ENCODE measurements at regions not wholly inside any gene's neighbourhood (a gene's known extent, or its start where the extent isn't known, plus 50 kb on each side); places are given as distances from the start of the nearest gene placed in this dataset.
"Not testable (repeated sequence)": the region's sequence is repeated elsewhere in the genome, so short reads cannot be mapped to it uniquely, and the experiment has no call there.

GRCh38 chr2:8558096-8558495, 123.8 kb upstream of the ID2 start:
- Histone ChIP-seq H4K8ac (ENCODE audit: low read depth, low read length) (no peak overlapping the region), H2BK15ac (ENCODE audit: low read length) (no peak overlapping the region), H2BK5ac (ENCODE audit: low read length) (no peak overlapping the region), H3K4me3 (ENCODE audit: low read length in 2 of 2) (no peak overlapping the region), H3K23ac (ENCODE audit: low read depth, low read length, poor library complexity) (no peak overlapping the region), H2BK120ac (ENCODE audit: low read depth, low read length) (no peak overlapping the region), H3K27ac (replicated peaks; ENCODE audit: low read length) (no peak overlapping the region), H3K36me3 (replicated peaks in 1 of 2; ENCODE audit: control insufficient read depth in 2 of 2, insufficient read depth in 2 of 2, low read length in 2 of 2) (no peaks in the 10 kb centered on the region), H3K4ac (ENCODE audit: low read length) (no peak overlapping the region), H3K9me3 (replicated peaks in 1 of 2; ENCODE audit: control insufficient read depth in 2 of 2, insufficient read depth in 1 of 2, low read depth in 1 of 2, low read length in 2 of 2) (peaks cover 6% of the 10 kb centered on the region in 2 donors), H3K27me3 (ENCODE audit: control insufficient read depth in 3 of 3, insufficient read depth in 3 of 3, low read depth in 1 of 3, low read length in 3 of 3) (peaks cover 0 to 2% (median 0%) of the 10 kb centered on the region in 3 experiments), H3K18ac (ENCODE audit: low read length) (no peak overlapping the region), H2AK5ac (ENCODE audit: low read depth, low read length) (no peak overlapping the region), H2BK12ac (ENCODE audit: low read length) (no peak overlapping the region), H4K91ac (ENCODE audit: low read depth, low read length, poor library complexity) (no peak overlapping the region), H3K79me1 (ENCODE audit: low read depth, low read length) (no peaks in the 10 kb centered on the region), H3K9ac (ENCODE audit: low read depth, low read length, poor library complexity) (no peak overlapping the region), H2AFZ (ENCODE audit: low read length) (no peak overlapping the region), H3K14ac (ENCODE audit: low read length) (no peak overlapping the region), H3K4me1 (ENCODE audit: control insufficient read depth in 2 of 2, insufficient read depth in 1 of 2, low read depth in 1 of 2, low read length in 2 of 2) (no peaks in the 10 kb centered on the region), H3K4me2 (ENCODE audit: insufficient read depth, low read length, poor library complexity, severe bottlenecking) (no peak overlapping the region)
- no peak for DNase-seq (ENCODE audit: low spot score)
- no CpG with 5 or more reads among the region's 3 CpGs for WGBS, 2 donors (ENCODE audit: extremely low coverage in 2 of 2, insufficient read length in 2 of 2, insufficient replicate concordance in 1 of 2)

GRCh38 chr2:8558956-8559355, 122.9 kb upstream of the ID2 start:
- Histone ChIP-seq H3K14ac (ENCODE audit: low read length) (no peak overlapping the region), H3K4ac (ENCODE audit: low read length) (no peak overlapping the region), H2BK15ac (ENCODE audit: low read length) (no peak overlapping the region), H3K79me1 (ENCODE audit: low read depth, low read length) (no peaks in the 10 kb centered on the region), H2AK5ac (ENCODE audit: low read depth, low read length) (no peak overlapping the region), H3K9ac (ENCODE audit: low read depth, low read length, poor library complexity) (no peak overlapping the region), H3K4me1 (ENCODE audit: control insufficient read depth in 2 of 2, insufficient read depth in 1 of 2, low read depth in 1 of 2, low read length in 2 of 2) (no peaks in the 10 kb centered on the region), H3K23ac (ENCODE audit: low read depth, low read length, poor library complexity) (no peak overlapping the region), H3K4me2 (ENCODE audit: insufficient read depth, low read length, poor library complexity, severe bottlenecking) (no peak overlapping the region), H2BK12ac (ENCODE audit: low read length) (no peak overlapping the region), H4K91ac (ENCODE audit: low read depth, low read length, poor library complexity) (no peak overlapping the region), H3K9me3 (replicated peaks in 1 of 2; ENCODE audit: control insufficient read depth in 2 of 2, insufficient read depth in 1 of 2, low read depth in 1 of 2, low read length in 2 of 2) (peaks cover 6% of the 10 kb centered on the region in 2 donors), H3K27me3 (ENCODE audit: control insufficient read depth in 3 of 3, insufficient read depth in 3 of 3, low read depth in 1 of 3, low read length in 3 of 3) (peaks cover 0 to 2% (median 0%) of the 10 kb centered on the region in 3 experiments), H3K18ac (ENCODE audit: low read length) (no peak overlapping the region), H3K36me3 (replicated peaks in 1 of 2; ENCODE audit: control insufficient read depth in 2 of 2, insufficient read depth in 2 of 2, low read length in 2 of 2) (no peaks in the 10 kb centered on the region), H2BK120ac (ENCODE audit: low read depth, low read length) (no peak overlapping the region), H3K4me3 (ENCODE audit: low read length in 2 of 2) (no peak overlapping the region), H4K8ac (ENCODE audit: low read depth, low read length) (no peak overlapping the region), H3K27ac (replicated peaks; ENCODE audit: low read length) (no peak overlapping the region), H2AFZ (ENCODE audit: low read length) (no peak overlapping the region), H2BK5ac (ENCODE audit: low read length) (no peak overlapping the region)
- no peak for DNase-seq (ENCODE audit: low spot score)
- no CpG with 5 or more reads among the region's 2 CpGs for WGBS, 2 donors (ENCODE audit: extremely low coverage in 2 of 2, insufficient read length in 2 of 2, insufficient replicate concordance in 1 of 2)

GRCh38 chr2:8559805-8560204, 122.1 kb upstream of the ID2 start:
- Histone ChIP-seq H3K9ac (ENCODE audit: low read depth, low read length, poor library complexity) (no peak overlapping the region), H4K91ac (ENCODE audit: low read depth, low read length, poor library complexity) (no peak overlapping the region), H2BK15ac (ENCODE audit: low read length) (no peak overlapping the region), H3K23ac (ENCODE audit: low read depth, low read length, poor library complexity) (no peak overlapping the region), H3K36me3 (replicated peaks in 1 of 2; ENCODE audit: control insufficient read depth in 2 of 2, insufficient read depth in 2 of 2, low read length in 2 of 2) (no peaks in the 10 kb centered on the region), H3K14ac (ENCODE audit: low read length) (no peak overlapping the region), H2BK12ac (ENCODE audit: low read length) (no peak overlapping the region), H3K4me1 (ENCODE audit: control insufficient read depth in 2 of 2, insufficient read depth in 1 of 2, low read depth in 1 of 2, low read length in 2 of 2) (no peaks in the 10 kb centered on the region), H2BK120ac (ENCODE audit: low read depth, low read length) (no peak overlapping the region), H3K79me1 (ENCODE audit: low read depth, low read length) (no peaks in the 10 kb centered on the region), H4K8ac (ENCODE audit: low read depth, low read length) (no peak overlapping the region), H2AFZ (ENCODE audit: low read length) (no peak overlapping the region), H2BK5ac (ENCODE audit: low read length) (no peak overlapping the region), H3K4ac (ENCODE audit: low read length) (no peak overlapping the region), H3K9me3 (replicated peaks in 1 of 2; ENCODE audit: control insufficient read depth in 2 of 2, insufficient read depth in 1 of 2, low read depth in 1 of 2, low read length in 2 of 2) (peaks cover 6% of the 10 kb centered on the region in 2 donors), H3K27me3 (ENCODE audit: control insufficient read depth in 3 of 3, insufficient read depth in 3 of 3, low read depth in 1 of 3, low read length in 3 of 3) (peaks cover 0 to 2% (median 0%) of the 10 kb centered on the region in 3 experiments), H3K4me2 (ENCODE audit: insufficient read depth, low read length, poor library complexity, severe bottlenecking) (no peak overlapping the region), H3K27ac (replicated peaks; ENCODE audit: low read length) (no peak overlapping the region), H3K18ac (ENCODE audit: low read length) (no peak overlapping the region), H3K4me3 (ENCODE audit: low read length in 2 of 2) (no peak overlapping the region), H2AK5ac (ENCODE audit: low read depth, low read length) (no peak overlapping the region)
- no peak for DNase-seq (ENCODE audit: low spot score)
- no CpG with 5 or more reads among the region's 1 CpG for WGBS, 2 donors (ENCODE audit: extremely low coverage in 2 of 2, insufficient read length in 2 of 2, insufficient replicate concordance in 1 of 2)

- H2AK5ac ChIP-seq (ENCODE audit: low read depth, low read length); H3K14ac ChIP-seq (ENCODE audit: low read length); H4K8ac ChIP-seq (ENCODE audit: low read depth, low read length); H4K91ac ChIP-seq (ENCODE audit: low read depth, low read length, poor library complexity); H3K4me3 ChIP-seq (ENCODE audit: low read length in 2 of 2); H3K18ac ChIP-seq (ENCODE audit: low read length); H2BK120ac ChIP-seq (ENCODE audit: low read depth, low read length); DNase-seq (ENCODE audit: low spot score); H2BK5ac ChIP-seq (ENCODE audit: low read length); H3K27ac ChIP-seq (replicated peaks; ENCODE audit: low read length); H3K4me1 ChIP-seq (ENCODE audit: control insufficient read depth in 2 of 2, insufficient read depth in 1 of 2, low read depth in 1 of 2, low read length in 2 of 2); H3K36me3 ChIP-seq (replicated peaks in 1 of 2; ENCODE audit: control insufficient read depth in 2 of 2, insufficient read depth in 2 of 2, low read length in 2 of 2); H3K23ac ChIP-seq (ENCODE audit: low read depth, low read length, poor library complexity); H3K27me3 ChIP-seq (ENCODE audit: control insufficient read depth in 3 of 3, insufficient read depth in 3 of 3, low read depth in 1 of 3, low read length in 3 of 3); H2BK15ac ChIP-seq (ENCODE audit: low read length); H3K4ac ChIP-seq (ENCODE audit: low read length); H3K9ac ChIP-seq (ENCODE audit: low read depth, low read length, poor library complexity); H2BK12ac ChIP-seq (ENCODE audit: low read length); H2AFZ ChIP-seq (ENCODE audit: low read length); H3K9me3 ChIP-seq (replicated peaks in 1 of 2; ENCODE audit: control insufficient read depth in 2 of 2, insufficient read depth in 1 of 2, low read depth in 1 of 2, low read length in 2 of 2); H3K79me1 ChIP-seq (ENCODE audit: low read depth, low read length); H3K4me2 ChIP-seq (ENCODE audit: insufficient read depth, low read length, poor library complexity, severe bottlenecking): not testable (repeated sequence)
- WGBS, 2 donors (ENCODE audit: extremely low coverage in 2 of 2, insufficient read length in 2 of 2, insufficient replicate concordance in 1 of 2): no CpG with 5 or more reads among the region's 2 CpGs
These were observed 120.2 kb upstream of the ID2 start for GRCh38 chr2:8561692-8562091.

Measured in neuronal stem cell (in vitro differentiated cells).